OCI-LY7 (cell line): ENCODE measurements at regions not wholly inside any gene's neighbourhood (a gene's known extent, or its start where the extent isn't known, plus 50 kb on each side); places are given as distances from the start of the nearest gene placed in this dataset.

ENCODE experiments used
- BruUV-seq: library from RNA; stranded (reverse); fragments of 400-500 nt; replicated peaks from 2 replicates; lab custom pipeline; 2021; lab: Mats Ljungman, UMichigan
- CTCF ChIA-PET: fragments of 300-600 bp; sonication (Branson Sonifier 250); formaldehyde crosslinking; loops from one replicate; lab custom pipeline; 2022; ENCODE audit warnings: antibody characterized with exemption; ENCODE audit not compliant: unreplicated experiment; lab: Charles Lee
- POLR2A ChIA-PET: fragments of 300-600 bp; sonication (Branson Sonifier 250); formaldehyde crosslinking; loops from one replicate; lab custom pipeline; 2022; ENCODE audit warnings: antibody characterized with exemption; lab: Charles Lee
- DNase-seq: peaks from one replicate; pipeline ENCODE4 v3.0.0-alpha.2; 2015; ENCODE audit warnings: low spot score
- H2AFZ ChIP-seq: fragments of 200-600 bp; sonication (generic), shearing (Covaris generic); 2 replicates; pipeline ENCODE4 v1.6.1; 2014; ENCODE audit warnings: mild to moderate bottlenecking, antibody characterized with exemption, low read length, moderate library complexity
- H3K27ac ChIP-seq: fragments of 200-600 bp; sonication (generic); 2 replicates; pipeline ENCODE4 v1.5.1; 2014; ENCODE audit warnings: mixed run types, low read depth, mild to moderate bottlenecking, moderate library complexity, low read length, inconsistent platforms; ENCODE audit not compliant: poor library complexity, severe bottlenecking
- H3K36me3 ChIP-seq: fragments of 200-600 bp; sonication (generic); 2 replicates; pipeline ENCODE4 v1.6.1; 2014; ENCODE audit warnings: mild to moderate bottlenecking, antibody characterized with exemption, low read length, moderate library complexity, mixed read lengths; ENCODE audit not compliant: insufficient read depth
- H3K4me1 ChIP-seq: fragments of 200-600 bp; sonication (generic); 2 replicates; pipeline ENCODE4 v1.5.1; 2014; ENCODE audit warnings: mild to moderate bottlenecking, low read length; ENCODE audit not compliant: insufficient read depth, poor library complexity, severe bottlenecking
- H3K4me2 ChIP-seq: fragments of 200-600 bp; sonication (generic); 2 replicates; pipeline ENCODE4 v1.6.1; 2014; ENCODE audit warnings: mild to moderate bottlenecking, low read length
- H3K4me3 ChIP-seq: fragments of 200-600 bp; sonication (generic); 2 replicates; pipeline ENCODE4 v1.5.1; 2014; ENCODE audit warnings: mild to moderate bottlenecking, low read depth, low read length; ENCODE audit not compliant: poor library complexity, severe bottlenecking
- H3K79me2 ChIP-seq: fragments of 200-600 bp; sonication (generic); 2 replicates; pipeline ENCODE4 v1.6.1; 2016; ENCODE audit warnings: low read depth, mild to moderate bottlenecking, low read length, moderate library complexity, mixed read lengths; ENCODE audit not compliant: insufficient read depth
- H3K9me2 ChIP-seq: fragments of 200-600 bp; sonication (generic); 2 replicates; pipeline ENCODE4 v1.6.1; 2016; ENCODE audit warnings: mild to moderate bottlenecking, low read length, mixed read lengths; ENCODE audit not compliant: insufficient read depth
- H3K9me3 ChIP-seq: fragments of 200-600 bp; sonication (generic); 2 replicates; pipeline ENCODE4 v1.6.1; 2014; ENCODE audit warnings: mild to moderate bottlenecking, mixed run types, low read length, mixed read lengths
- H4K20me1 ChIP-seq: fragments of 200-600 bp; sonication (generic); 2 replicates; pipeline ENCODE4 v1.6.1; 2014; ENCODE audit warnings: mild to moderate bottlenecking, antibody characterized with exemption, low read length, moderate library complexity, mixed read lengths; ENCODE audit not compliant: insufficient read depth
- EZH2phosphoT487 ChIP-seq: fragments of 200-600 bp; sonication (generic); IDR thresholded peaks from 2 replicates; pipeline ENCODE4 v1.6.1; 2018; ENCODE audit warnings: low read depth, borderline replicate concordance, mild to moderate bottlenecking, mixed run types, antibody characterized with exemption, low read length, moderate library complexity, mixed read lengths
- intact Hi-C: fragments of 100-400 bp; cut with micrococcal nuclease; formaldehyde crosslinking; loops from one replicate; pipeline ENCODE4 v1.10.0; 2022; ENCODE audit not compliant: unreplicated experiment
- TF ChIP-seq, protein P1 (sequence below): fragments of 200-600 bp; sonication (generic); conservative IDR thresholded peaks from 2 replicates; pipeline ENCODE4 v1.5.1; 2014; ENCODE audit warnings: mild to moderate bottlenecking, antibody characterized with exemption, low read length, moderate library complexity, mixed read lengths

DNA sequence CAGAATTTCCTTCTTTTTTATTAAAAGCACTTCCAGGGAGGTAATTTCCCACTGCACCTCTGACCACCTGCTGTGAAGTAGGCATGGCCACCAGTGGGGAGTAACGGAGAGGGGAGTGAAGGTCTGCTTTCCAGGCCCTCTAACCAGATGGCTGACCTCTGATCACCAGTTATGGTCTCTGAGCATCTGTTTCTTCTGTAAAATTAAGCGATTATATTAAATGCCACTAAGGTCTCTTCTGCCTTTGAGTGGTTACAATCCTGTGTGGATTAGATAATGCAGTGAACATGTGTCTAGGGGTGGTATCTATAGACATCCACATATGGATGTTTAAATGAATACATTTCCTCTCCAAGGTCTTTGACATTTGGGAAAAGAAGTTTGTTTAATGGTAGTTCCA is 199.6 kb downstream of the HERPUD2 start:
- no peaks in the 10 kb centered on the region for H3K9me3 ChIP-seq
- H3K27ac ChIP-seq: no peak overlapping the region
- ChIA-PET POLR2A (no interaction called here), CTCF (no interaction called here)
- BruUV-seq: no TSS peak
- no peaks in the 10 kb centered on the region for H3K36me3 ChIP-seq
- no peaks in the 10 kb centered on the region for H3K4me1 ChIP-seq
- no peaks in the 10 kb centered on the region for H3K79me2 ChIP-seq
- TF ChIP-seq EZH2phosphoT487: no peak
- TF ChIP-seq, protein P1, sequence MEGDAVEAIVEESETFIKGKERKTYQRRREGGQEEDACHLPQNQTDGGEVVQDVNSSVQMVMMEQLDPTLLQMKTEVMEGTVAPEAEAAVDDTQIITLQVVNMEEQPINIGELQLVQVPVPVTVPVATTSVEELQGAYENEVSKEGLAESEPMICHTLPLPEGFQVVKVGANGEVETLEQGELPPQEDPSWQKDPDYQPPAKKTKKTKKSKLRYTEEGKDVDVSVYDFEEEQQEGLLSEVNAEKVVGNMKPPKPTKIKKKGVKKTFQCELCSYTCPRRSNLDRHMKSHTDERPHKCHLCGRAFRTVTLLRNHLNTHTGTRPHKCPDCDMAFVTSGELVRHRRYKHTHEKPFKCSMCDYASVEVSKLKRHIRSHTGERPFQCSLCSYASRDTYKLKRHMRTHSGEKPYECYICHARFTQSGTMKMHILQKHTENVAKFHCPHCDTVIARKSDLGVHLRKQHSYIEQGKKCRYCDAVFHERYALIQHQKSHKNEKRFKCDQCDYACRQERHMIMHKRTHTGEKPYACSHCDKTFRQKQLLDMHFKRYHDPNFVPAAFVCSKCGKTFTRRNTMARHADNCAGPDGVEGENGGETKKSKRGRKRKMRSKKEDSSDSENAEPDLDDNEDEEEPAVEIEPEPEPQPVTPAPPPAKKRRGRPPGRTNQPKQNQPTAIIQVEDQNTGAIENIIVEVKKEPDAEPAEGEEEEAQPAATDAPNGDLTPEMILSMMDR: no peak
- H3K4me3 ChIP-seq: no peak overlapping the region
- intact Hi-C loops: no loop called here
- no peaks in the 10 kb centered on the region for H3K9me2 ChIP-seq
- H3K4me2 ChIP-seq: no peak overlapping the region
- H2AFZ ChIP-seq: no peak overlapping the region
- no peak for DNase-seq
- no peaks in the 10 kb centered on the region for H4K20me1 ChIP-seq

DNA sequence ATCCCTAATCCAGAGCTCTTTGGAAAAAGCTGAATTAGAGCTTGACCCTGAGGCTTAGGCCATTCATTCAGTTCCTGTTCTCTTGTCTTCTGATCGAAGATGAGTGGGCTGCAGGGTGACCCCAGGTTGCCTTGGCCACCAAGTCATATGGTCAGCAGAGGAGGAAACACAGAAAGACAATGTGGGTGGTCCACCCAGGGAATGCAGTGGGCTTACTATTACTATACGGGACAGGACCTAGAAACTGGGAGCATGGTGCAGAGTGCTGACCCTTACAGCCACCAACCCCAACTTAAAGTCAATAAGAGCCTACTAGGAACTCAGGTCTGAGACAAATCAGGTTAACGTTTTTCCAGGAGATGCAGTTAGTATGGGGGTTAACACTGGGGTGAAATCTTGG is 200.5 kb downstream of the HERPUD2 start:
- POLR2A ChIA-PET: no interaction called here

DNA sequence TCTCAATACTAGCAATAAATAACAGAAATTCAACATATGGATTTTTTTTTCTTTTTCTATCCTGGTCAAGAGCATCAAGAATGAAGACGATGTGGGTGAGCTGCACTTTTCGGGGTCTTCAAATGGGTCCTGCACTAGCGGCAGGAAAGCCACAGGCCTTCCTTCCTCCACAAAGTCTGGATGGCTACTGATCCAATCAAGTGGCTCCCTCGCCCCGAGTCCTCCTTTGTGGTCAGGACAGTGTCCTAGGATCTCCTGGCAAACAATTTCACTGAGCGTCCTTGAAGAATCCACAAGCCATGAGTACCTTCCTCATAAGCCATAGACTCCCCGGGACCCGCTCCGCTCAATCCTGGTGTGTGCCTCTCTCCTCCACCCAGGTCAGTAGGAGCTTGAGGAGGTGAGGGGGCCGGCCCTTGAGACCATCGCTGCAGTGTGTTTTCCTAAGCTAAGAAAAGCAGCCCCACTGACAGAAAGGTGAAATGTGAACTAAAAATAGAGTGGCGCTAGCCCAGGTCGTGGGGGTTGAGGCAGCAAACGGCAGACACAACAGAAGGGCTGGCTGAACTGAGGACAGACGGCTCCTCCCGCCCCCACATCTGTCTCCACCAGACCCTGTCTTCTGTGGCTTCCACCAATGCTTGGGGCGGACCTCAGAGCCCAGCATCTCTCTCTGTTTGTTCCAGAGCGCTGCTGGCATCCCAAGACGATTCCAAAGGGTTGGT is 202.3 kb downstream of the HERPUD2 start:
- Histone ChIP-seq H3K27ac (no peak overlapping the region), H3K4me3 (no peak overlapping the region), H3K4me2 (no peak overlapping the region), H4K20me1 (no peaks in the 10 kb centered on the region), H2AFZ (no peak overlapping the region), H3K79me2 (no peaks in the 10 kb centered on the region), H3K4me1 (no peaks in the 10 kb centered on the region), H3K36me3 (no peaks in the 10 kb centered on the region), H3K9me3 (no peaks in the 10 kb centered on the region), H3K9me2 (no peaks in the 10 kb centered on the region)
- BruUV-seq: no TSS peak
- ChIA-PET POLR2A (no interaction called here), CTCF (no interaction called here)
- intact Hi-C loops: no loop called here
- TF ChIP-seq, protein P1: no peak
- no peak for TF ChIP-seq EZH2phosphoT487
- no peak for DNase-seq

More for the DNA sequence above, 200.5 kb downstream of the HERPUD2 start:
- no peak for TF ChIP-seq EZH2phosphoT487
- TF ChIP-seq, protein P1: no peak
- no peak overlapping the region for H2AFZ ChIP-seq
- H3K4me3 ChIP-seq: no peak overlapping the region
- intact Hi-C loops: no loop called here
- no TSS peak for BruUV-seq
- no peak for DNase-seq
- H4K20me1 ChIP-seq: no peaks in the 10 kb centered on the region
- no peak overlapping the region for H3K4me2 ChIP-seq
- H3K27ac ChIP-seq: no peak overlapping the region
- H3K79me2 ChIP-seq: no peaks in the 10 kb centered on the region
- no peaks in the 10 kb centered on the region for H3K36me3 ChIP-seq
- no peaks in the 10 kb centered on the region for H3K9me3 ChIP-seq
- H3K9me2 ChIP-seq: no peaks in the 10 kb centered on the region
- CTCF ChIA-PET: no interaction called here
- no peaks in the 10 kb centered on the region for H3K4me1 ChIP-seq
